Dedifferentiated amniotic fluid mesenchymal stem cell (primary cell): ENCODE measurements at regions not wholly inside any gene's neighbourhood (a gene's known extent, or its start where the extent isn't known, plus 50 kb on each side); places are given as distances from the start of the nearest gene placed in this dataset.
A peak's percentile ranks its signal among the peaks of the same experiment; 100 is the strongest.

Source experiments
- DNase-seq: peaks from one replicate; pipeline ENCODE4 v3.0.0-alpha.2; 2016; ENCODE audit errors: extremely low spot score

GRCh38 chr7:17485368-17485767, 186.9 kb downstream of the AHR start:
- no peak for DNase-seq

GRCh38 chr7:17485904-17486303, 187.5 kb downstream of the AHR start:
- DNase-seq, result no peak

DNA sequence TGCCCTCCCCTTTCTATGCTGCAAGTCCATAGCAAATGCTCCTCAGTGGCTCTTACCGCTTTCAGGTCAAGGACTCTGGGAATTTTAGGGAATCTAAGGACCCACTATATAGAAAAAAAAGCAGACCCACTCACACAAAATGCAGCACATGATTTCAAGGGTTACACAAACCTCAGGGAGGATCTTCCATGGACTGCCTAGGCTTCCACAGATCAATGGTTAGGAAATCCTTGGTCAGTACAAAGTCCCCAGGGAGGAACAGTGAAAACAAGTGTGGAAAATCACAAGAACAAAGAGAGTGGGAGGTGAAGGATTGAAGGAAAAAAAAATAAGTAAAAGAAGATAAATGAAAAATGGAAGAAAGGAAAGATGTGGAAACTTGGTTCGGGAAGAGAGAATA, 188.4 kb downstream of the AHR start:
- no peak for DNase-seq

- no peak for DNase-seq
Observed at GRCh38 chr7:17487343-17487742, 188.9 kb downstream of the AHR start.

DNA sequence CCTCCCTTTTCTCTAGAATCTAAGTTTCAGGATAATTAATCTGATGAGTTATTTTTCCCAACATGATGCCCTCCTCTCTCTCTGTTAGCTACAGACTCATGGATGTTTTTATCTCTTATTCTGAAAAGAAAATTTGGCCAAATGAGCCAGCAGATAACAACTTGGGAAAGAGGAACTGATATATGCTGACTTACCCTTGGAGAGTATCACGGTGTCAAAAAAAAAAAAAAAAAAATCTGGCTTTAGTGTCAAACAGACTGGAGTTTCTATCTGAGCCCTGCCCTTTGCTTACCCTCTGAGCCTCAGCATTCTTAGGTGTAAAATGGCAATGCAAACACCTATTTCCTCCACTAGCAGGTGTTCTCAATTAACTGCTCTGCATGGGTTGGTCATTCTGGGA, 190.4 kb downstream of the AHR start:
- no peak for DNase-seq

GRCh38 chr7:17489961-17490360, 191.5 kb downstream of the AHR start:
- DNase-seq, result no peak

- no peak for DNase-seq
Observed at GRCh38 chr7:17490825-17491224, 192.4 kb downstream of the AHR start.

DNA sequence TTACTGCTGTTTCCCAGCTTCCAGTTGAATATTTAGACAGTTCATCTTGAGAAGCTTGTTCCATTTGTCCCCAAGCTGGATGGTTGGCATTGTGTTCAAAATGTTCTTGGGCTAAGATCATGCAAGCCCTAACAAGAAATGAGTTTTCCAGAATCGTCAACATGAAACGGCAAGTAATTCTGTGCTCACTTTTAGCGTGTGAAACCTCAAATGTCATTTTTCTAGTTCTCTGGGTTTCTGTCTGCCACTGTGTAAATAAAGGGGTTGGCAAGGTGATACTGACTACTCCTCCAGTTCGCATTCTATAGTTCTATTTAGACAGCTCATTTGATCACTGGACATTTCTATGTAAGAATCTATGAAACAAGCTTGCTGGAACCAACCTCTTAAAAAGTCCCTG, 194.0 kb downstream of the AHR start:
- DNase-seq, result no peak

GRCh38 chr7:17493446-17493845, 195.0 kb downstream of the AHR start:
- no peak for DNase-seq

- no peak for DNase-seq
Observed at GRCh38 chr7:17495655-17496394, 197.4 kb downstream of the AHR start.

DNA sequence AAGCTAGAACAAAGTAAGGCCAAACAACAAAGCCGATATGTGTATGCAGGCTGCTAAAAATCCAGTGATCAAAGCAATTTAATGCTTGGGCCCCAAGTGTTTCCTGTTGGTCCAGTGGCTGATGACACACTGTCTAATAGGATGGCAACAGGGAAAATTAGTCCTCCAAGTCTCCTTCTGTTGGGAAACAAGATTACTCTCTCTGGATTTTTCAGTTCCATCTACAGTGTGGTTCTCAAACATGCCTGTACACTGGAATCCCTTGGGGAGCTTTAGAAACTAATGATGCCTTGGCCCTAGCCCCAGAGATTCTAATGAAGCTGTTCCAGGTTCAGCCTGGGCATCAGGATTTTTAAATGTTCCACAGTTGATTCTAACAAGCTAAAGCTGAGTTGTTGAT, 198.7 kb downstream of the AHR start:
- DNase-seq, result no peak

DNA sequence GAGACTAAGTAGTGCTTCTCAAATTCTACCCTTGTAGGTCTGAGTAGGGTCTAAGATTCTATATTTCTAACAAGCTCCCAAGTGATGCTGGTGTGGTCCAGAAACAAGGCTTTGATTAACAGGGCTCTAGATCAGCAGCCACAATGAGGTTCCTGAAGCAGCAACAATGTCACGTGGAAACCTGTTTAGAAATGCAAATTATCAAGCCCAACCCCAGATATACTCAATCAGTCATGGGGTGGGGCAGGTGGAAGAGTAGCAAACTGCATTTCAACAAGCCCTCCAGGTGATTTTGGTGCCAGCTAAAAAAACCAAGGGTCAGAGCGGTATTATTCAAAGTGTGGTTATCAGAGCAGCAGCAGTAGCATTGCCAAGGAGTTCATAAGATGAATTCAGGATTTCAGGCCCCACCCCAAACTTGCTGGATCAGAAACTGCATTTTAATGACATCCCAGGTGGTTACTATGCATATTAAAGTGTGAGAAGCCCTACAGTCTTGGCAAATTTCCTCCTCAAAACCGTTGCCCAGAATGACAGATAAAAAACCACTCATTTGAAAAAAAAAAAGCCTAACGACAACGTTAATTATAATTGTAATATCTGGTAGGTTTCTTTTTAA, 199.2 kb downstream of the AHR start:
- no peak for DNase-seq

DNA sequence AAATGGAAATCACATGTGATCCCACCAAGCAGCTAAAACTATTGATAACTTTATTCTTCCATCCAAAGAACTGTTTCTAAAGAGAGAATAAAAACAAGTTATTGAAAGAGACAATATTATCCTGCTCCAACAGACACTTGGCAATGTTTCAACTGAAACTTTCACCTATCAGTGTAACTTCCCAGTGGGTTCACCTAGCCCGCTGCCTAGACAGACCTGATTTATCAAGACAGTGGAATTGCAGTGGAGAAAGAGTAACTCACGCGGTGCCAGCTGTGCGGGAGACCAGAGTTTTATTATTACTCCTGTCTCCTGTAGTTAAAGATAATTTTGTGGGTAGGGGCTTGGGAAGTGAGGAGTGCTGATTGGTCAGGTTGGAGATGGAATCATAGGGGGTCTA, 199.8 kb downstream of the AHR start:
- no peak for DNase-seq

DNA sequence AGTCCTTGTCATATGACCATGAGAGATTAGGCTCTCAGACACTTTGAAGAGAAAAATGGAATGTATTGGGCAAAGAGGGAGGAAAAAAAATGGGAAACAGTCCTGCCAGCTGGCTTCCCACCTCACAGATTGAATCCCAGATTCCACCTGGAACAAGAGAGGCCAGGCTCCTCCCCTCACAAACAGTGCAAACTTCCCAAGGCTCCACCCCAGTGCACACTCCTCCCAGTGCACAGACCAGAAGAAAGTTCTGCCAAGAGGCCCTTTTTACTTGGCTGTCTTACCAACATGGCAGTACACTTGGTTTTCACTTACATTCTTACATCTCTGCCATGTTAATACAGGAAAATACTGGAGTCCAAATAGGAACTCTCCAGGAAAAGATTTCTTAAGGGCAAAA, 202.3 kb downstream of the AHR start:
- no peak for DNase-seq

DNA sequence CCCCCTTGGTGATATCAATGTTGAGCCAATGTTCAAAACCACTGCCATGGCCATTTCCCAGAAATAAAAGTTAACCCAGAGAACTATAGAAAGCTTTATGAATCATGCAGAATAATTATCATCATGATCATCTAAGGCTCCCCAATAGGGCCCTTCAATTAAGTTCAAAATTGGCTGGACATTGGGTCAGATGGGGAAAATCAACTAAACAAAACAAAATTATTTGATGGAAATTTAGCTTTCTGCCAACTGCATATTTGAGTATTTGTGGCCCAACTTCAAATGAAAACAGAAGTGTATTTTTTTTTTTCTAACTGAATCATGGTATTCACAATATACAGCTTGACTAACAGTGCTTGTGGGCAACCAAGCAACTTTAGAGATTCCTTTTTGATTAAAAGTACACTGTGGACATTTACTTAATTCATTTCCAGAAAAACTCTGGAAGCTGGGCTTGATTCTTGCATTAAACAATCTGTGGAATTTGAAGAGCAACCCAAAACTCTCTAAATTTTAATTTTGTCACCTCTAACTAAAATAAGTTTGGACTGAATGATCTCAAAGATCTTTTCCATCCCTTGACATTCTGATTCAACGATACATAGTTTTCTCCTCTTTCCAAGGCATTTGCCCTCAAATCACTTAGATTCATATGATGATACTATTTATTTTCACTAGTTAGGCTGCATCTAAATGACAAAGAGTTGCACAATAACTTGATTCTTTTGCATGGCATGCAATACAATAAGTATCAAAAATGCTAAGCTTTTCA, 203.2 kb downstream of the AHR start:
- peak; percentile 46 for DNase-seq

- peak; percentile 20 for DNase-seq
Observed at GRCh38 chr7:17502213-17503060, 204.0 kb downstream of the AHR start.

GRCh38 chr7:17506095-17506494, 207.6 kb downstream of the AHR start:
- no peak for DNase-seq

DNA sequence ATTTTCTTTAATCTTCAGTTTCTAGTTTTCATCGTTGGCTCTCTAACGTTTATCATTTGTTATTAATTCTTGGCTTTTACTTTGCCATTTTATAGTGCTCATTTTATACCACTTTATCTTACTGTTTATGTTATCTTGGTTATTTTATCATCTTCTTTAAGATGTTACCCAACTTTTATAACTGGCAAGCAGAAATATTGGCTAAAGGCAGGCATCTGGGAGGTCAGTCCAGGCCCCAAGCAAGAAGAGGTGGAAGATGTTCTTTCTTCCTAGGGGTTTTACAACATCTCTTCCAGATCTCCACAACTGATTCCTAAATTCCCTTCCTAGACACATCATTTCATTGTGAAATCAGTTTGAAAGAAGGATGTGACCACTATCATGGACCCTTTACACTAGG, 208.1 kb downstream of the AHR start:
- no peak for DNase-seq

GRCh38 chr7:17507717-17508116, 209.3 kb downstream of the AHR start:
- DNase-seq, result no peak

DNA sequence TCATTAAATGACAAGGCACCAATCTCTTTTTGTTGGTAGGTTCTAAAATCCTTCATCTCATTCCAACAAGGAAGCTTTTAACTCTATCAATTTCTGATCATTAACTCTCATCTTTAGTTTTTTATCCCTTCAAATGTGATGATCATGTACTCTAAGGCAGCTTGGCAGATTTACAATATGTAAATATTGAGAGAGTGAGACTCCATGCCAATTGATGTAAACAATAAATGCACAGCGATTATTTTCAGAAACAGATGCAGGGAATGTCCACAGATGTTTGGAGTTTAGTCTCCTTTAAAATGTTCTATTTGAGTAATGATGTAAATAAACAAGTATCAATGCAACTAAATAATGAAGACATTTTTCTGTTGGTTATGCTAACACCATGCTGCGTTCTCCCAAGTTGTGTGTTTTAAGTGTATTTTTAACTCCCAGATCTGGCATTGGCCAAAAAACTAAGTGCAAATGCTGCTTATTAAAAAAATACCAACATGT, 213.8 kb downstream of the AHR start:
- no peak for DNase-seq

DNA sequence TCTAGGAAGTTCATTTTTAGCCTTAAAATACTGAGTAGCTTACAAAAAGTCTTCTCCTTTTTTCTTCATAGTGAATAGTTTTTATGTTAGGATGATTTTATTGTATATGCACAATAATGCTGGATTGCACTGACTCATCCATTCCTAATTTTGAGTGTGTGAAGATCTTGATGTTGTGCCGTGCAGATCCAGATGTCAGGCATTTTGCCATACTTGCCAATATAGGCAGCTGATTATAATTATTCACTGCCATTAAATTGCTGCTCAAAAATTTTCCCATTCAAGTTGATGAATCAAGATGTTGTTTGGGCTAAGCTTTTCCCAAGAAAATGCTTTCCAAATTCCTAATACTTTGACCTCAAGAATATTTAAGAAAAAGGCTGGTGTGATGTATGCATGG, 218.3 kb downstream of the AHR start:
- no peak for DNase-seq

- no peak for DNase-seq
Observed at GRCh38 chr7:17520941-17521340, 222.5 kb downstream of the AHR start.
